Suprapubic skin (tissue), 4 donors: ENCODE measurements at regions not wholly inside any gene's neighbourhood (a gene's known extent, or its start where the extent isn't known, plus 50 kb on each side); places are given as distances from the start of the nearest gene placed in this dataset.

Experiments used
- DNase-seq, 2 donors: peaks; one replicate each; pipeline ENCODE4 v3.0.0-alpha.2; 2019; ENCODE audit warnings: low spot score in 2 of 2
- H3K27ac ChIP-seq: fragments of 200-600 bp; sonication (generic); one replicate; pipeline ENCODE4 v1.5.1; 2019
- H3K27me3 ChIP-seq: fragments of 200-600 bp; sonication (generic); one replicate; pipeline ENCODE4 v1.5.1; 2019
- H3K36me3 ChIP-seq: fragments of 200-600 bp; sonication (generic); one replicate; pipeline ENCODE4 v1.5.1; 2019
- H3K4me1 ChIP-seq: fragments of 200-600 bp; sonication (generic); one replicate; pipeline ENCODE4 v1.5.1; 2019
- H3K4me3 ChIP-seq: fragments of 200-600 bp; sonication (generic); one replicate; pipeline ENCODE4 v1.5.1; 2019; ENCODE audit warnings: mild to moderate bottlenecking
- H3K9me3 ChIP-seq: fragments of 200-600 bp; sonication (generic); one replicate; pipeline ENCODE4 v1.5.1; 2019
- EP300 ChIP-seq: sonication (generic); formaldehyde crosslinking; IDR thresholded peaks from one replicate; pipeline ENCODE4 v1.6.1; 2017; ENCODE audit warnings: antibody characterized with exemption
- POLR2A ChIP-seq, 2 donors: fragments of 450-650 bp; IDR thresholded peaks; one replicate each; pipeline ENCODE4 v1.6.1; 2017; ENCODE audit warnings: antibody characterized with exemption in 2 of 2, mild to moderate bottlenecking in 2 of 2, moderate library complexity in 2 of 2
- POLR2AphosphoS5 ChIP-seq, 3 donors: sonication (generic); formaldehyde crosslinking; IDR thresholded peaks; one replicate each; pipeline ENCODE4 v1.6.1; 2017; ENCODE audit warnings: antibody characterized with exemption in 3 of 3
- WGBS: methylation state at CpG from one replicate; pipeline ENCODE4 v1.1.5; 2018; 5-methylcytosine and 5-hydroxymethylcytosine counted together
- TF ChIP-seq, protein P1 (sequence below), 2 donors: fragments of 200-600 bp in 1 of 2; fragments of 450-650 bp in 1 of 2; sonication (generic) in 1 of 2; IDR thresholded peaks; one replicate each; pipeline ENCODE4 v1.5.1; 2016 to 2019; ENCODE audit warnings: antibody characterized with exemption in 2 of 2, mild to moderate bottlenecking in 1 of 2, moderate library complexity in 1 of 2

GRCh38 chr7:22666732-22667131, 60.3 kb upstream of the IL6 start:
- TF ChIP-seq EP300 = no peak
- no peak for TF ChIP-seq POLR2AphosphoS5 (IDR thresholded peaks at IDR 0.05)
- TF ChIP-seq POLR2A (IDR thresholded peaks at IDR 0.05) = no peak
- H3K4me1 ChIP-seq = no peaks in the 10 kb centered on the region
- H3K4me3 ChIP-seq = no peak overlapping the region
- no peak for DNase-seq
- H3K27ac ChIP-seq = no peak overlapping the region
- no peaks in the 10 kb centered on the region for H3K9me3 ChIP-seq
- H3K27me3 ChIP-seq = no peaks in the 10 kb centered on the region
- no peaks in the 10 kb centered on the region for H3K36me3 ChIP-seq
- WGBS = 58% methylated on average over 1 of the region's 1 CpG

GRCh38 chr7:22665923-22666322, 61.1 kb upstream of the IL6 start:
- H3K4me1 ChIP-seq = no peaks in the 10 kb centered on the region
- H3K36me3 ChIP-seq = no peaks in the 10 kb centered on the region
- no peak for DNase-seq
- WGBS = 95% methylated on average over 7 of the region's 7 CpGs
- H3K4me3 ChIP-seq = no peak overlapping the region
- no peak overlapping the region for H3K27ac ChIP-seq
- TF ChIP-seq POLR2AphosphoS5 (IDR thresholded peaks at IDR 0.05) = no peak
- TF ChIP-seq, protein P1, sequence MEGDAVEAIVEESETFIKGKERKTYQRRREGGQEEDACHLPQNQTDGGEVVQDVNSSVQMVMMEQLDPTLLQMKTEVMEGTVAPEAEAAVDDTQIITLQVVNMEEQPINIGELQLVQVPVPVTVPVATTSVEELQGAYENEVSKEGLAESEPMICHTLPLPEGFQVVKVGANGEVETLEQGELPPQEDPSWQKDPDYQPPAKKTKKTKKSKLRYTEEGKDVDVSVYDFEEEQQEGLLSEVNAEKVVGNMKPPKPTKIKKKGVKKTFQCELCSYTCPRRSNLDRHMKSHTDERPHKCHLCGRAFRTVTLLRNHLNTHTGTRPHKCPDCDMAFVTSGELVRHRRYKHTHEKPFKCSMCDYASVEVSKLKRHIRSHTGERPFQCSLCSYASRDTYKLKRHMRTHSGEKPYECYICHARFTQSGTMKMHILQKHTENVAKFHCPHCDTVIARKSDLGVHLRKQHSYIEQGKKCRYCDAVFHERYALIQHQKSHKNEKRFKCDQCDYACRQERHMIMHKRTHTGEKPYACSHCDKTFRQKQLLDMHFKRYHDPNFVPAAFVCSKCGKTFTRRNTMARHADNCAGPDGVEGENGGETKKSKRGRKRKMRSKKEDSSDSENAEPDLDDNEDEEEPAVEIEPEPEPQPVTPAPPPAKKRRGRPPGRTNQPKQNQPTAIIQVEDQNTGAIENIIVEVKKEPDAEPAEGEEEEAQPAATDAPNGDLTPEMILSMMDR (IDR thresholded peaks at IDR 0.05) = no peak
- TF ChIP-seq POLR2A (IDR thresholded peaks at IDR 0.05) = no peak
- TF ChIP-seq EP300 = no peak
- no peaks in the 10 kb centered on the region for H3K9me3 ChIP-seq
- H3K27me3 ChIP-seq = no peaks in the 10 kb centered on the region

GRCh38 chr7:22664988-22665798, 61.8 kb upstream of the IL6 start:
- H3K4me3 ChIP-seq = no peak overlapping the region
- DNase-seq = no peak
- no peaks in the 10 kb centered on the region for H3K9me3 ChIP-seq
- TF ChIP-seq POLR2AphosphoS5 (IDR thresholded peaks at IDR 0.05) (no peak), POLR2A (IDR thresholded peaks at IDR 0.05) (no peak), EP300 (no peak)
- TF ChIP-seq, protein P1 (IDR thresholded peaks at IDR 0.05) = no peak
- no peak overlapping the region for H3K27ac ChIP-seq
- H3K4me1 ChIP-seq = no peaks in the 10 kb centered on the region
- no peaks in the 10 kb centered on the region for H3K36me3 ChIP-seq
- no peaks in the 10 kb centered on the region for H3K27me3 ChIP-seq
- WGBS = 95% methylated on average over 48 of the region's 54 CpGs

DNA sequence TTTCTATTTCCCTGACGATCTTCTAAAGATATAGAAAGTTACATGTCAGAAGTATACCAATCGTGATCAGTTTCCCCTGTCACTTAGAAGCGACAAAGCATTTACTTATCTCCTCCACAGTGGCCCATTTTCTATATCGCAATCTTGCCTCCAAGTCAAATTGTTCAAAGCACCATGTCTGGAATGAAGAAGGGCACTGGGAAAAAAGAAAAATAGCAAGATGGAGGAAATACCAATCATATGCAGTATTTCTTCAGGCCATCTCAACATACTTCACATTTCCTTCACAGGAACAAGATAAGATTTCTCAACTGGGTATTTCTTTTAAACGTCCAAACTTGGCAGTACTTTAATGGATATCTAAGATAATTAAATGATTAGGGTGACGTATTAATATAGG, 63.3 kb upstream of the IL6 start:
- Histone ChIP-seq H3K27ac (no peak overlapping the region), H3K4me1 (no peaks in the 10 kb centered on the region), H3K36me3 (no peaks in the 10 kb centered on the region), H3K27me3 (no peaks in the 10 kb centered on the region), H3K4me3 (no peak overlapping the region), H3K9me3 (no peaks in the 10 kb centered on the region)
- no peak for DNase-seq
- WGBS = 77% methylated on average over 6 of the region's 6 CpGs
- TF ChIP-seq EP300 = no peak
- TF ChIP-seq POLR2AphosphoS5 (IDR thresholded peaks at IDR 0.05) = no peak
- no peak for TF ChIP-seq POLR2A (IDR thresholded peaks at IDR 0.05)
- TF ChIP-seq, protein P1 (IDR thresholded peaks at IDR 0.05) = no peak

DNA sequence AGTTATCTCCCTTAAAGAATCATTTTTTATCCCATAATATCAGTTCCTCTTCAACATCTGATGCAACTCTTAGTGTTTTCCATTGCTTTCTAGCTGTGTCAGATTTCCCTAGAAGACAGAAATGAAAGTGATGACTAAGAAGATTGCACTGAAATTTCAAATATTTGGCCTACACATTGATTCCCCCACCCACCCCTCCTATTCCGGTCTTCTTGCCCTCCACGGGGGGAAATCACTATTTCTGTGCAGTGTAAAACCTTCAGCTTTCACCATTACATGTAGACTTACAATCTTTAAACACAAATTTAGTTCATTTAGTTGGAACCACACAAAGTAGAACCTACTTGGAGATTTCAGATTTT, 63.7 kb upstream of the IL6 start:
- no peak for DNase-seq
- no peak overlapping the region for H3K27ac ChIP-seq
- no peak for TF ChIP-seq POLR2A (IDR thresholded peaks at IDR 0.05)
- TF ChIP-seq, protein P1 (IDR thresholded peaks at IDR 0.05) = no peak
- TF ChIP-seq EP300 = no peak
- TF ChIP-seq POLR2AphosphoS5 (IDR thresholded peaks at IDR 0.05) = no peak
- no peaks in the 10 kb centered on the region for H3K36me3 ChIP-seq
- H3K4me3 ChIP-seq = no peak overlapping the region
- H3K9me3 ChIP-seq = no peaks in the 10 kb centered on the region
- no peaks in the 10 kb centered on the region for H3K27me3 ChIP-seq
- WGBS = 69% methylated on average over 2 of the region's 2 CpGs
- no peaks in the 10 kb centered on the region for H3K4me1 ChIP-seq
